ENCODE measurements at regions not wholly inside any gene's neighbourhood (a gene's known extent, or its start where the extent isn't known, plus 50 kb on each side); places are given as distances from the start of the nearest gene placed in this dataset.

DNA sequence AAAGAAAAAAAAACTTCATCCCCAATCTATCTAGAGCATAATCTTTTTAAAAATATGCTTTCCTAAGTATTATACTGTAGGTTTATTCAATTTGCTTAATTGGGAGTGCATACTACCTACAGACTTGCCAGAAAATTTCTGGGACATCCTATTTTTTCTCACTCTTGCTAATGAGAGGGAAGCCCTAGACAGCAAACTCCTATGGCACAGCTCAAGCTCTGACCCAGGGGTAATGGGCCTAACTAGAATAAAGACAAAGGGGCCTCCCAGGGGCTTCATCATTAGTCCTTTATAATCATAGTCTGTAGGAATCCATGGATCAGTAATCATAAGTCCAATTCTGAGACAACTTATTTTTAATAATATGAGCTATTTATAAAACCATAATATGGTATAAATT, 142.6 kb upstream of the ITGA4 start:
- intact Hi-C loops (cut with DNase I): no loop called here
- Histone ChIP-seq H3K27me3 (no peaks in the 10 kb centered on the region), H3K27ac (no peak overlapping the region), H3K4me1 (no peaks in the 10 kb centered on the region), H3K4me3 (no peak overlapping the region), H3K9me3 (no peaks in the 10 kb centered on the region), H3K36me3 (replicated peaks in 1 of 2; ENCODE audit: insufficient read depth in 1 of 2, low read depth in 2 of 2) (no peaks in the 10 kb centered on the region)
- no peak for TF ChIP-seq POLR2A (IDR thresholded peaks at IDR 0.05)
- no peak for ATAC-seq
- DNase-seq: no peak

DNA sequence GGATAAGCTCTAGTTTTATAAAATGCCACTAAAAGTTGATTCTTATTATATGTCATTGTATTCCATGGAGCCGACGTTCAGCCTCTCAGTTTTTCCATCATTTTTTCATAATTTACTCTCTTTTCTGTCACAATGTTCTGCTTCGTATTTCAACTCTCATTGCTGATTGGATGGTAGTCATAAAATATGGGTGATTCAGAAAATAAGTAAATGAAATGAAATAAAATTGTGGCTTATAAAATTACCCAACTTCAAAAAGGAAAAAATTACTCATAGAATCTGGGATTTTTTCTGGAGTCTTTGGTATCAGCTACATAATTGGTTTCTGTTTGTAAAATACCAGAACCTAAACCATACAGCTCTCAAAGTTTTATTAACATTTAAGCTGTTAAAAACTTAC, 139.7 kb upstream of the ITGA4 start:
- no peak for ATAC-seq
- DNase-seq: no peak
- 70 to 71% methylated on average over 3 of the region's 3 CpGs for WGBS, 2 donors
- Histone ChIP-seq H3K9me3 (no peaks in the 10 kb centered on the region), H3K36me3 (replicated peaks in 1 of 2; ENCODE audit: insufficient read depth in 1 of 2, low read depth in 2 of 2) (no peaks in the 10 kb centered on the region), H3K27ac (no peak overlapping the region), H3K4me1 (no peaks in the 10 kb centered on the region), H3K4me3 (no peak overlapping the region), H3K27me3 (no peaks in the 10 kb centered on the region)
- TF ChIP-seq, protein P1, sequence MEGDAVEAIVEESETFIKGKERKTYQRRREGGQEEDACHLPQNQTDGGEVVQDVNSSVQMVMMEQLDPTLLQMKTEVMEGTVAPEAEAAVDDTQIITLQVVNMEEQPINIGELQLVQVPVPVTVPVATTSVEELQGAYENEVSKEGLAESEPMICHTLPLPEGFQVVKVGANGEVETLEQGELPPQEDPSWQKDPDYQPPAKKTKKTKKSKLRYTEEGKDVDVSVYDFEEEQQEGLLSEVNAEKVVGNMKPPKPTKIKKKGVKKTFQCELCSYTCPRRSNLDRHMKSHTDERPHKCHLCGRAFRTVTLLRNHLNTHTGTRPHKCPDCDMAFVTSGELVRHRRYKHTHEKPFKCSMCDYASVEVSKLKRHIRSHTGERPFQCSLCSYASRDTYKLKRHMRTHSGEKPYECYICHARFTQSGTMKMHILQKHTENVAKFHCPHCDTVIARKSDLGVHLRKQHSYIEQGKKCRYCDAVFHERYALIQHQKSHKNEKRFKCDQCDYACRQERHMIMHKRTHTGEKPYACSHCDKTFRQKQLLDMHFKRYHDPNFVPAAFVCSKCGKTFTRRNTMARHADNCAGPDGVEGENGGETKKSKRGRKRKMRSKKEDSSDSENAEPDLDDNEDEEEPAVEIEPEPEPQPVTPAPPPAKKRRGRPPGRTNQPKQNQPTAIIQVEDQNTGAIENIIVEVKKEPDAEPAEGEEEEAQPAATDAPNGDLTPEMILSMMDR (IDR thresholded peaks at IDR 0.05): no peak
- TF ChIP-seq POLR2A (IDR thresholded peaks at IDR 0.05): no peak
- intact Hi-C loops (cut with DNase I): no loop called here

DNA sequence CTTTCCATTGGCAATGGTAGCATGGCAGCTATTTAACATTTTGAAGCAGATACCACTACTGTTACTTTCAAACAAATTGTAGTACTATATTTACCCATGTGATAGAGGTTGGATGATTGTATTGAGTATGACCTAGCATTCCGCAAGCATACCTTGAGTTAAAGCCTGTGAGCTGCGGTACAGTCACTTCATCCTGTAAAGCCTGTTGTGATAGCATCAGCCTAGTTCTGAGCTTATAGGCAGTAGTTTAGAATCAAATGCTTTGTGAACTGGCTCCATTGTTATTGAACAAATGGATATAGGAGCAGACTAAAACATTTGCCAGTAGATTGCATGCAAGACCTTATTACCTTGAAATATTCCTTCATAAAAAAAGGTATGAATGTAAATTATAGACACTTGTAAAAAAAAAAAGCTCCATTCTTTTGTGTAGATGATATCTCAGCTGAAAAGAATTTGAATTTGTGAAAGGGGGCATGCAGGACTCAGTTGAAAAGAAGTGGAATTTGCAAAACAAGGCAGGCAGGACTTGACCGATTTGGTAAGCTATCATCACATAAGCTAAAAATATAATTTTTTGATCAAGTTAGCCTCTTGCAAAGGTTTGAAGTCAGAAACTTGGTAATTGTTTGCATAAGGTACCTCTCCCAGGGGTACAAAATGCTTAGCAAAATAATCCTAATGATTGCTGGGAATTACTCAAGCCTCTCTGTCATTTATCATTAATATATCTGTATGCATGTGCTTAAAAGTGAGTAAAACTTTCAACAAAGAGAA, 138.5 kb upstream of the ITGA4 start:
- Histone ChIP-seq H3K27ac (no peak overlapping the region), H3K27me3 (no peaks in the 10 kb centered on the region), H3K36me3 (replicated peaks in 1 of 2; ENCODE audit: insufficient read depth in 1 of 2, low read depth in 2 of 2) (no peaks in the 10 kb centered on the region), H3K4me3 (no peak overlapping the region), H3K4me1 (no peaks in the 10 kb centered on the region), H3K9me3 (no peaks in the 10 kb centered on the region)
- ATAC-seq (no peak), DNase-seq (no peak)
- intact Hi-C loops (cut with DNase I): no loop called here
- TF ChIP-seq, protein P1 (IDR thresholded peaks at IDR 0.05): no peak
- TF ChIP-seq POLR2A (IDR thresholded peaks at IDR 0.05): no peak
- WGBS, 2 donors: 90 to 92% methylated on average over 3 of the region's 3 CpGs

DNA sequence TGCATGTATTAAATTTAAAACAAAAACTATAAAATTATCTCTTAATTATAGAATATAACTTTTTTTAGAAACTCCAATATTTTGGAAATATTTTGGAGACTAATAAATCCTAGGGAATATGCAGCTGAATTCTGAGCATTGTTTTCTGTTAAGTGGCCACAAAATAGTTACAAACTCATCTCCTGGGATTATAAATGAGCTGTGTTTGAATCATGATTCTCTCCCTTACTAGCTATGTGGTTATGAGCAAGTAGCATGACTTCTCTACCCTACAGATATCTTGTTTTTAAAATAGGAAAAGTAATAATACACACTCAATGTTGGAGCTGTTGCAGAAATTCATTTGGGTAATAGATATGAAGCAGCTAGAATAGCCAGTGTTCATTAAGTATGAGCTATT, 137.9 kb upstream of the ITGA4 start:
- Histone ChIP-seq H3K4me3 (no peak overlapping the region), H3K27ac (no peak overlapping the region), H3K36me3 (replicated peaks in 1 of 2; ENCODE audit: insufficient read depth in 1 of 2, low read depth in 2 of 2) (no peaks in the 10 kb centered on the region), H3K27me3 (no peaks in the 10 kb centered on the region), H3K9me3 (no peaks in the 10 kb centered on the region), H3K4me1 (no peaks in the 10 kb centered on the region)
- ATAC-seq (no peak), DNase-seq (no peak)
- intact Hi-C loops (cut with DNase I): no loop called here
- TF ChIP-seq, protein P1 (IDR thresholded peaks at IDR 0.05): no peak
- no peak for TF ChIP-seq POLR2A (IDR thresholded peaks at IDR 0.05)

DNA sequence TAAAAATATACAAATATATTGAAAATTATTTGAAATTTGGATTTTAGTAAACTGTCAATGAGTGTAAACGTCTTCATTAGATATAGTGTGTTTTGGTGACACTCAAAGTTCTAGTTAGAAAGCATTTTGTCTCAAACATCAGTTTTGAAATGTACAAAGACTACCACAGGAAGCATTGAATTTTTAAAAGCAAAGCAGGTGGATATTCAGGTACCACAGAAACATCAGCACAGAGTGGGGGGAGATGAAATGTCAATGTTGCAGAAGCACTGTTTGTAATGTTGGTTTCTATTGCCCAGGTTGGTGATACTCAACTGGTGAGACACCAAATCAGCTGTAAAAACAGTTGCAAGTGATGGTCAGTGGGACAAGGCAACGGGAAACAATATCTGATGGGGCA, 136.5 kb upstream of the ITGA4 start:
- H3K4me1 ChIP-seq: no peaks in the 10 kb centered on the region
- intact Hi-C loops (cut with DNase I): no loop called here
- no peak for DNase-seq

More for the DNA sequence above, 136.5 kb upstream of the ITGA4 start:
- H3K9me3 ChIP-seq: no peaks in the 10 kb centered on the region
- no peaks in the 10 kb centered on the region for H3K27me3 ChIP-seq
- H3K4me3 ChIP-seq: no peak overlapping the region
- no peaks in the 10 kb centered on the region for H3K36me3 ChIP-seq (replicated peaks in 1 of 2; ENCODE audit: insufficient read depth in 1 of 2, low read depth in 2 of 2)
- WGBS, 2 donors: 58 to 60% methylated on average over 2 of the region's 2 CpGs
- no peak for ATAC-seq
- TF ChIP-seq, protein P1 (IDR thresholded peaks at IDR 0.05): no peak
- TF ChIP-seq POLR2A (IDR thresholded peaks at IDR 0.05): no peak
- no peak overlapping the region for H3K27ac ChIP-seq
